Transverse colon (tissue), 3 donors: ENCODE measurements at regions not wholly inside any gene's neighbourhood (a gene's known extent, or its start where the extent isn't known, plus 50 kb on each side); places are given as distances from the start of the nearest gene placed in this dataset.

ENCODE experiments used
- CTCF ChIP-seq, 5 experiments: fragments of 200-600 bp in 3 of 5; fragments of 450-650 bp in 2 of 5; sonication (generic) in 3 of 5; IDR thresholded peaks; 1 replicate in 2 of 5; 2 replicates in 3 of 5; pipeline ENCODE4 v1.5.1; 2016 to 2017; ENCODE audit warnings: antibody characterized with exemption in 5 of 5, inconsistent platforms in 3 of 5, mild to moderate bottlenecking in 2 of 5, moderate library complexity in 1 of 5
- POLR2A ChIP-seq: fragments of 450-650 bp; IDR thresholded peaks from one replicate; pipeline ENCODE4 v1.6.1; 2016; ENCODE audit warnings: antibody characterized with exemption, mild to moderate bottlenecking, moderate library complexity

- no peak for TF ChIP-seq POLR2A
- TF ChIP-seq CTCF (IDR thresholded peaks at IDR 0.05) = no peak
Measured at GRCh38 chr3:59535791-59536221, 486.0 kb upstream of the CFAP20DC start.
